Stomach (tissue), 8 donors: ENCODE measurements at regions not wholly inside any gene's neighbourhood (a gene's known extent, or its start where the extent isn't known, plus 50 kb on each side); places are given as distances from the start of the nearest gene placed in this dataset.

Source experiments
- DNase-seq, 2 donors: peaks; one replicate each; pipeline versions ENCODE4 v3.0.0 to v3.0.0-alpha.2; 2013 to 2019
- H3K27ac ChIP-seq, 5 donors: fragments of 200-600 bp in 4 of 5; sonication (generic) in 4 of 5; one replicate each; pipeline ENCODE4 v1.5.1; 2013 to 2019; ENCODE audit warnings: mild to moderate bottlenecking in 1 of 5, moderate library complexity in 1 of 5
- H3K27me3 ChIP-seq, 3 donors: fragments of 200-600 bp; sonication (generic); one replicate each; pipeline ENCODE4 v1.5.1; 2017 to 2019; ENCODE audit warnings: mixed run types in 1 of 3
- H3K36me3 ChIP-seq, 4 donors: fragments of 200-600 bp; sonication (generic); 1 replicate in 3 of 4; 2 replicates in 1 of 4; pipeline ENCODE4 v1.5.1; 2016 to 2019
- H3K4me1 ChIP-seq, 4 donors: fragments of 200-600 bp; sonication (generic); one replicate each; pipeline ENCODE4 v1.5.1; 2016 to 2019
- H3K4me3 ChIP-seq, 4 donors: fragments of 200-600 bp; sonication (generic) in 3 of 4; one replicate each; pipeline ENCODE4 v1.5.1; 2016 to 2019; ENCODE audit warnings: mild to moderate bottlenecking in 1 of 4
- H3K9me3 ChIP-seq, 4 donors: fragments of 200-600 bp; sonication (generic); one replicate each; pipeline ENCODE4 v1.5.1; 2016 to 2019
- EP300 ChIP-seq: sonication (generic); formaldehyde crosslinking; IDR thresholded peaks from one replicate; pipeline ENCODE4 v1.6.1; 2017; ENCODE audit warnings: antibody characterized with exemption
- POLR2A ChIP-seq, 4 donors: fragments of 450-650 bp; IDR thresholded peaks; one replicate each; pipeline ENCODE4 v1.6.1; 2016; ENCODE audit warnings: antibody characterized with exemption in 4 of 4, control low read depth in 2 of 4, mild to moderate bottlenecking in 1 of 4, moderate library complexity in 1 of 4
- POLR2AphosphoS5 ChIP-seq, 3 donors: sonication (generic); formaldehyde crosslinking; IDR thresholded peaks; one replicate each; pipeline ENCODE4 v1.6.1; 2016; ENCODE audit warnings: antibody characterized with exemption in 3 of 3
- WGBS, 5 donors: extraction: QIAGEN DNeasy Blood & Tissue Kit in 3 of 5; methylation state at CpG; one replicate each; pipeline versions ENCODE4 v1.1.5 to v1.1.7; 2013 to 2018; 5-methylcytosine and 5-hydroxymethylcytosine counted together
- intact Hi-C: fragments of 100-400 bp; cut with DNase I; formaldehyde crosslinking; loops from one replicate; pipeline ENCODE4 v1.15.1; 2023; ENCODE audit warnings: low total_unique reads
- TF ChIP-seq, protein P1 (sequence below), 7 experiments: fragments of 450-650 bp in 4 of 7; fragments of 200-600 bp in 3 of 7; sonication (generic) in 3 of 7; IDR thresholded peaks; one replicate each; pipeline ENCODE4 v1.5.1; 2016 to 2019; ENCODE audit warnings: antibody characterized with exemption in 7 of 7, control low read depth in 2 of 7, mild to moderate bottlenecking in 1 of 7
- donor health status: healthy with polysubstance abuse.
- donor health status: Bipolar disorder and iron deficiency.
- donor health status: healthy.

- whole genome bisulfite sequencing, 5 donors: 88 to 100% (median 90%) methylated on average over 1 of the region's 1 CpG
- no peaks in the 10 kb centered on the region for H3K9me3 ChIP-seq
- peak overlapping the region in 3 of 5 donors; percentile 37 to 86 (median 59) for H3K27ac ChIP-seq
- no peak for DNase-seq
- H3K27me3 ChIP-seq: no peaks in the 10 kb centered on the region
- TF ChIP-seq EP300: no peak
- TF ChIP-seq POLR2A (IDR thresholded peaks at IDR 0.05): no peak
- TF ChIP-seq, protein P1, sequence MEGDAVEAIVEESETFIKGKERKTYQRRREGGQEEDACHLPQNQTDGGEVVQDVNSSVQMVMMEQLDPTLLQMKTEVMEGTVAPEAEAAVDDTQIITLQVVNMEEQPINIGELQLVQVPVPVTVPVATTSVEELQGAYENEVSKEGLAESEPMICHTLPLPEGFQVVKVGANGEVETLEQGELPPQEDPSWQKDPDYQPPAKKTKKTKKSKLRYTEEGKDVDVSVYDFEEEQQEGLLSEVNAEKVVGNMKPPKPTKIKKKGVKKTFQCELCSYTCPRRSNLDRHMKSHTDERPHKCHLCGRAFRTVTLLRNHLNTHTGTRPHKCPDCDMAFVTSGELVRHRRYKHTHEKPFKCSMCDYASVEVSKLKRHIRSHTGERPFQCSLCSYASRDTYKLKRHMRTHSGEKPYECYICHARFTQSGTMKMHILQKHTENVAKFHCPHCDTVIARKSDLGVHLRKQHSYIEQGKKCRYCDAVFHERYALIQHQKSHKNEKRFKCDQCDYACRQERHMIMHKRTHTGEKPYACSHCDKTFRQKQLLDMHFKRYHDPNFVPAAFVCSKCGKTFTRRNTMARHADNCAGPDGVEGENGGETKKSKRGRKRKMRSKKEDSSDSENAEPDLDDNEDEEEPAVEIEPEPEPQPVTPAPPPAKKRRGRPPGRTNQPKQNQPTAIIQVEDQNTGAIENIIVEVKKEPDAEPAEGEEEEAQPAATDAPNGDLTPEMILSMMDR (IDR thresholded peaks at IDR 0.05): no peak
- no peak for TF ChIP-seq POLR2AphosphoS5 (IDR thresholded peaks at IDR 0.05)
- peaks cover 44 to 72% (median 60%) of the 10 kb centered on the region in 4 donors for H3K4me1 ChIP-seq
- intact Hi-C loops: no loop called here
- H3K36me3 ChIP-seq: no peaks in the 10 kb centered on the region
- no peak overlapping the region for H3K4me3 ChIP-seq
Measured at GRCh38 chr20:53657279-53657678, 63.6 kb upstream of the ZNF217 start.

DNA sequence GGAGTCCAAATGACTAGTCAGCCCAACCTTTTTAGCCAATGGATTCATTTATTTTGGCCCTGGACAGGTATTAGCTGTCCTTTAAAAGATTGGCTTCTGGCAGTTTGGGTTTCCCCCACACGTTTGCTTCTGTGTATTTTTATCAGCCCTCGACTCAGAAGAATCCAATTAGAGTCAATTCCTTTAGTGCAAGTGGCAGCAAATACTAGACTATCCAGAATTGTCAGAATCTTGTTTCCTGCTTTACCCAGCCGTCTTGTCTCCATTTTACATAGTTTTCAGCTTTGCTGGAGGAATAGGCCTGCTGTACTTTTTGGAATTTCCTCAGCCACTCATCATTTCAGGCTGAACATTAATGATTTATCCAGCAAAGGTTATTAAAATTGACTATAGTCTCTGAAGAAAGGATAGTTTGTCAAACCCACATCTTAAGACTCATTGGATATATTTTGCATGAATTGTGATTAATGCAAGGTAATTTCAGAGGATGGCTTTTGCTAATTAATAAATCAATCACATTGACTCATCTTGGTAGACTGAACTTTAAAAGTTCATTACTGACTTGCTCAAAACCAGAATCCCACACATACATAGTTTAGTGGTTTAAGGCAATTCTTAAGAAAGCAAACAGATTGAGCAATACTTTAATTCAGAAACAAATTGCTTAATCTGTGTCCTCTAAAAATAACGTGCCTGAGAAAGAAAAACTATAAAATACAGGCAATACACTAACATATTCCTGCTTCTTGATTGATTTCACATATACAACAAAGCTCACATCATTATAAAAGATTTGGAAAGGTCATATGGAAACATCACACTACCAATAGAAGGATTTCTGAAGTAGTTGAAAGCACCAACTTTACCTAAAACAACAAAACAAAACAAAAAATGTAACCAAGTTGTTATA is 62.9 kb upstream of the ZNF217 start:
- 14 to 25% (median 19%) methylated on average over 4 of the region's 4 CpGs for WGBS, 5 donors
- H3K36me3 ChIP-seq: no peaks in the 10 kb centered on the region
- H3K9me3 ChIP-seq: no peaks in the 10 kb centered on the region
- intact Hi-C loops: no loop called here
- H3K4me3 ChIP-seq: no peak overlapping the region
- no peaks in the 10 kb centered on the region for H3K27me3 ChIP-seq
- TF ChIP-seq, protein P1 (IDR thresholded peaks at IDR 0.05): no peak
- TF ChIP-seq POLR2A (IDR thresholded peaks at IDR 0.05) (no peak), EP300 (no peak), POLR2AphosphoS5 (IDR thresholded peaks at IDR 0.05) (no peak)
- no peak for DNase-seq
- H3K27ac ChIP-seq: peak overlapping the region in 4 of 5 donors; percentile 26 to 86 (median 49)
- H3K4me1 ChIP-seq: peaks cover 44 to 73% (median 58%) of the 10 kb centered on the region in 4 donors

GRCh38 chr20:53655625-53656292 is 62.1 kb upstream of the ZNF217 start:
- 57 to 70% (median 66%) methylated on average over 4 of the region's 4 CpGs for WGBS, 5 donors
- peaks cover 36 to 65% (median 50%) of the 10 kb centered on the region in 4 donors for H3K4me1 ChIP-seq

More at GRCh38 chr20:53655625-53656292, 62.1 kb upstream of the ZNF217 start:
- intact Hi-C loops: no loop called here
- Histone ChIP-seq H3K27me3 (no peaks in the 10 kb centered on the region), H3K9me3 (no peaks in the 10 kb centered on the region), H3K36me3 (no peaks in the 10 kb centered on the region), H3K4me3 (no peak overlapping the region), H3K27ac (peak overlapping the region in 4 of 5 donors; percentile 54 to 86 (median 78))
- TF ChIP-seq POLR2AphosphoS5 (IDR thresholded peaks at IDR 0.05): no peak
- TF ChIP-seq EP300: no peak
- no peak for TF ChIP-seq POLR2A (IDR thresholded peaks at IDR 0.05)
- TF ChIP-seq, protein P1 (IDR thresholded peaks at IDR 0.05): no peak
- no peak for DNase-seq
